CD4-positive, alpha-beta T cell treated with Interleukin-15 for 1 hour (primary cell): ENCODE measurements at regions not wholly inside any gene's neighbourhood (a gene's known extent, or its start where the extent isn't known, plus 50 kb on each side); places are given as distances from the start of the nearest gene placed in this dataset.
"Not testable (repeated sequence)": the region's sequence is repeated elsewhere in the genome, so short reads cannot be mapped to it uniquely, and the experiment has no call there.

Experiments used
- DNase-seq: peaks from one replicate; pipeline ENCODE4 v3.0.0-alpha.2; 2020

- no peak for DNase-seq
Observed at GRCh38 chr7:1344981-1345701, 112.5 kb downstream of the UNCX start.

DNA sequence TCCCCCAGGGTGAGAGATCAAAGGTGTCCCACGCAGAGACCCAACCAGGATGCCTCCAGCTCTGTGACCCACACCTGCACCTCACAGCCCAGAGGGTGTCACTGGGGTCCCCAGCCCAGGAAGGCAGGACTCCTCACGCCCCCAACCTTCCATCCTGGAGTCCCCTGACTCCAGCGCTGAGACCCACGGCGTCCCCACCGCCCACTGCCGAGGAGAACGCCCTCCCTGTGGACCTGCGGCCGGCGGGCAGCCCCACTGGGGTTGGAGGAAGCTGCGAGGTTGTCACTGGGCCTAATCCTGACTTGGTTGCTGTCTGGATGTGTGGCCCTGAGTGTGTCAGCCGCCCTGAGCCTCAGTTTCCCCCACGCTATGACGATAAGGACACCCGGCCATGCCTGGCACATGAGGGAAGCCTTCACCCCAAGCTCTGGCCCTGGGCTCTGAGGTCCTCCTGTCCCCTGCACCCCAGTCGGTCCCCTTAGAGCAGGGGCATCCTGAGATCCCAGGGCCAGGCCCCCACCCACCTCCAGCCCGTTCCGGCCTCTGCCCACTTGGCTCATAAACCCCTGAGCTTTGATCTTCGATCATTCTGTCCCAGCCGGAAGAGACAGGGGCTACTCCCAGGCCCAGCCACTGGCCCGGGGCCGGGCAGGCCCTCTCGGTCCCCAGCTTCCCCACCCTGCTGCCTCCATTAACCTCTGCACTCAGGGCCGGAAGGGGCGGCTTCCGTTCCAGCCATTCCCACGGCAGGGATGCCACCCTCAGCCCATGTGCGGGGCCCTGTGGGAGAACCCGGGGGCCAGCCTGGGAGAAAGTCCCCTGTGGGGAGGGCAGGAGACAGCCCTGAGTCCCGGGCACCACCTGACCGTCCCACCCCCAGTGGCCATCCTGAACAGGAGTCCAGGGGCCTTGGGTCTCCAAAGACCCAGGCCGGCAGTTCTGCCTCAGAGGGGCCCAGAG is 113.2 kb downstream of the MICALL2 start:
- DNase-seq = no peak

DNA sequence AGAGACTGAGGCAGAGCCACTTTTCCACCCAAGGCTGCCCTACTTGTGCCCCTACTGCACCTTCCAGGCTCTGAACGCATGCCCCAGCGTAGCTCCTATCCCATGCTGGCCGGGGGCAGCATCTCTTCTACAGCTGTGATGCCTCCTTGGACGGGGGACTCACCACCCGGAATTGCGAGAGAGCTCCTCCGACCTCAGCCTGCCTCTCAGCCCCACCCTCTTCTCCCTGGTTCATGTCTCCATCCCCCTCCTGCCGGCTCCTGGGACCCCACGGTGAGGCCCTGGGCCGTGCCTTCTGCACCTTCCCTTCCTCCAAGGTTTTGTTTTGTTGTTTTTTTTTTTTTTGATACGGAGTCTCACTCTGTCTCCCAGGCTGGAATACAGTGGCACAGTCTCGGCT is 112.4 kb downstream of the MICALL2 start:
- DNase-seq = no peak

GRCh38 chr7:1348096-1348822 is 111.0 kb downstream of the MICALL2 start:
- no peak for DNase-seq

GRCh38 chr7:1348823-1349335 is 110.4 kb downstream of the MICALL2 start:
- no peak for DNase-seq

DNA sequence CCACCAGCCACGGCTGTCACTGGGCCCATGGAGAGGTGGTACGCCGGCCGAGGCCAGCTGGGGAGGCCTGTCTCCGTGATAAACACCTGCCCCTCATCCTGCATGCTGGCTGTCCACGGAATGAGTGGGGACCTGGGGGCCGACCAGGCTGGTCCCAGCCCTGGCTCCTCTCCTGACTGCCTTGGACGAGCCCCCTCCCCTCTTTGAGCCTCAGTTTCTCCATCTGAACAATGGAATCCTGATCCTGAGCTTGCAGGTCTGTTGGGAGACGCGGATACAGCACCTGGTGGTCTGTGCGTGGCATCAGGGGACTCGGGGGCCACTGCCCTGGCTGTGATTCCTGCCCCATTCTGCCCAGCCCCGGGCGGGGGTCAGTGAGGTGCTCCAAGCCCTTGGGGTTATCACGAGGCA is 109.9 kb downstream of the MICALL2 start:
- no peak for DNase-seq

GRCh38 chr7:1351881-1352625 is 107.2 kb downstream of the MICALL2 start:
- no peak for DNase-seq

GRCh38 chr7:1352656-1353271 is 106.5 kb downstream of the MICALL2 start:
- DNase-seq = no peak

GRCh38 chr7:1354661-1355567 is 104.4 kb downstream of the MICALL2 start:
- no peak for DNase-seq

DNA sequence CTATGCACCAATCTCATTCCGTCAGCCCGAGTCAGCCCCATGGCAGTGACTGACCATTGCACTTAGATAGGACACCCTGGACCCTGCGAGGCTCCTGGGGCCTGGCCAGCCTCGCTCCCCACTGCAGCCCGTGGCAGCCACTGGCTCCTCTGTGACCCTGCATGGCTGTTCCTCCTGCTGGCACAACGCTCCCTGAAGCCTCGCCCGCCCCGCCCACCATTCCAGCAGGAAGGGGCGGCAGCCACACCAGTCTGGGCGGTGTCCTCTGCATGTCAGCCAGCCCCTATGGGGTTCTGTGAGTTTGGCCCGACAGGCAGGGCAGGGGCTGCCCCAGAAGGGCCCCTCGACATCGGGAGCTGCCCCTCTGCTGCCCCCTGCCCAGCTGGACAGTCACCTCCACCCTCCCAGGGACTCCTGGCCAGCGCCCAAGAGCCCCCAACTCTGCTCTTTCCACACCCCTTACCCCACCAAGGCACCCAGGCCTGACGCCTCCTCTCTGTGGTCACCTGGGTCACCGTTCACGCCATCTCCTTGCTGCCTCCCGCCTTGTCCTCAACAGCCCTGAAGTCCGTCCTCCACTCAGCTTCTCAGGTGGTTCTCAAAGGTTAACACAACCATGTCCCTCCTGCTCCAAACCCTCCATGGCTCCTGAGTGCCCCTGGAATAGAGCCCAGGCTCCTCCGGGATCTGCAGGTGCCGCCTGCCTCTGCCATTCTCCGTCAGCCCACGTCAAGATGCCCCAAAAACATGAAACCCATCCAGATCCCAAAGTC is 103.5 kb downstream of the MICALL2 start:
- no peak for DNase-seq

DNA sequence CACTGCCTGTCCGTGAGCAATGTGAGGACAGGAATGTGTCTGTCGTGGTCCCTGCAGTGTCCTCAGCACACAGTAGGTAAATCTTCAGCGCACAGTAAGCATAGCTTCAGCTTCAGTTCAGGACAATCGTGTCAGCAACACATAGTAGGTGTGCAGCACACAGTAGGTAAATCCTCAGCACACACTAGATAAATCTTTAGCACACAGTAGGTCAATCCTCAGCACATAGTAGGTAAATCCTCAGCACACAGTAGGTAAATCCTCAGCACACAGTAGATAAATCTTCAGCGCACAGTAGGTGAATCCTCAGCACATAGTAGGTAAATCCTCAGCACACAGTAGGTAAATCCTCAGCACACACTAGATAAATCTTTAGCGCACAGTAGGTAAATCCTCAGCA is 102.4 kb downstream of the MICALL2 start:
- DNase-seq = not testable (repeated sequence)

DNA sequence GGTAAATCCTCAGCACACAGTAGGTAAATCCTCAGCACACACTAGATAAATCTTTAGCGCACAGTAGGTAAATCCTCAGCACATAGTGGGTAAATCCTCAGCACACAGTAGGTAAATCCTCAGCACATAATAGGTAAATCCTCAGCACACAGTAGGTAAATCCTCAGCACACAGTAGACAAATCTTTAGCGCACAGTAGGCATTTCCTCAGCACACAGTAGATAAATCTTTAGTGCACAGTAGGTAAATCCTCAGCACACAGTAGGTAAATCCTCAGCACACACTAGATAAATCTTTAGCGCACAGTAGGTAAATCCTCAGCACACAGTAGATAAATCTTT is 102.0 kb downstream of the MICALL2 start:
- not testable (repeated sequence) for DNase-seq

GRCh38 chr7:1357601-1358271 is 101.5 kb downstream of the MICALL2 start:
- DNase-seq = no peak

- no peak for DNase-seq
Observed at GRCh38 chr7:1358376-1359050, 100.8 kb downstream of the MICALL2 start.

DNA sequence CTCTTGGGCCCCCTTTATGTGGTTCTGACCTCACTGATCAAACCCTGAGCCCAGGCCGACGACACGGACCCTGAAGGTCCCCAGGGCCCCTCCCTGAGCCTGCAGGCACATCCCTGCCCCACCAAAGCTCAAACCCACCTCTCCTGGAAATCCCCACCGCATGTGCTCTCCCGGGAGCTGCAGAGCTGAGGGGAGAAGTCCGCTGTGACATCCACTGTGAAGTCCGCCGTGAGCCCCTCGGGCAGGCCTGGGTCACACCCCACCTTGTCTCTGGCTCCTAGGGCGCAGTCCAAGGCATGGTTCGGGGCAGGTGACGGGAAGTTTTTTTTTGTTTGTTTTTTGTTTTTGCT is 100.2 kb downstream of the MICALL2 start:
- DNase-seq = no peak

GRCh38 chr7:1359681-1360485 is 99.4 kb downstream of the MICALL2 start:
- no peak for DNase-seq

DNA sequence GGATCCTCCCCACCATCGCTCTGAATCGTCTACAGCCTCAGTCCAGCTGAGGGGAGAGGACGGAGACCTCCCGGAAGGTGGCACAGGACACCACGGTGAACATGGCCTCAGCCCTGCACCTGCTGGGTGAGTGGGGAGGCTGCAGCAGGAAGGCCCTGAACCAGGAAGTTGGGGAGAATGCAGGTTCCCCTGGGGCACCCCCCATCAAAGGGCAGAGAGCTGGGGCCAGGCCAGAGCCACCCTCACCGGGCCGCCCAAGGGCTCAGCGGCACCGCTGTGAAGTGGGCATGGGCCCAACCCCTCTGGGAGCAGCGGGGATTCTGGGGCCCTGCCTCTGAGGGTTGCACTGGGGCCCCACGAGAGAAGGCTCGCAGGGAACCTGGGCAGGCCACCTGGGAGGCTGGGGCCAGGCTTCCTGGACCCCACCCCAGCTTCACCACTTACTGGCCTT is 98.7 kb downstream of the MICALL2 start:
- DNase-seq = no peak
